ENCODE measurements at regions not wholly inside any gene's neighbourhood (a gene's known extent, or its start where the extent isn't known, plus 50 kb on each side); places are given as distances from the start of the nearest gene placed in this dataset.
A peak's percentile ranks its signal among the peaks of the same experiment; 100 is the strongest.

- H3K4me2 ChIP-seq (ENCODE audit: low read length), result peak overlapping the region; percentile 73
- H3F3A ChIP-seq (ENCODE audit: control insufficient read depth, insufficient read depth), result peaks cover 51% of the 10 kb centered on the region
- H3K27ac ChIP-seq (ENCODE audit: low read depth, low read length), result peak overlapping the region; percentile 98
- H4K20me1 ChIP-seq (ENCODE audit: control insufficient read depth, insufficient read depth, low read depth, low read length), result no peaks in the 10 kb centered on the region
- H3K4me1 ChIP-seq (ENCODE audit: control insufficient read depth, low read length), result peaks cover 100% of the 10 kb centered on the region
- TF ChIP-seq EZH2phosphoT487 (IDR thresholded peaks at IDR 0.05; ENCODE audit: borderline replicate concordance, low read length), result no peak
- TF ChIP-seq CTCF (IDR thresholded peaks at IDR 0.05; ENCODE audit: low read depth, low read length, poor library complexity, severe bottlenecking), result no peak
- H3K79me2 ChIP-seq (ENCODE audit: control insufficient read depth, low read length), result no peaks in the 10 kb centered on the region
- no peaks in the 10 kb centered on the region for H3K36me3 ChIP-seq (ENCODE audit: control insufficient read depth, low read length)
- no peaks in the 10 kb centered on the region for H3K27me3 ChIP-seq (ENCODE audit: control insufficient read depth, low read length)
- H3K9me2 ChIP-seq (replicated peaks; ENCODE audit: control insufficient read depth, low read length), result no peaks in the 10 kb centered on the region
- no peaks in the 10 kb centered on the region for H3K9me3 ChIP-seq (ENCODE audit: control insufficient read depth, insufficient read depth, low read length)
- peak overlapping the region; percentile 58 for H3K4me3 ChIP-seq (ENCODE audit: low read length)
Observed at GRCh38 chr2:43135583-43135982, 90.8 kb downstream of the ZFP36L2 start.

- H4K20me1 ChIP-seq (ENCODE audit: control insufficient read depth, insufficient read depth, low read depth, low read length), result no peaks in the 10 kb centered on the region
- H3K79me2 ChIP-seq (ENCODE audit: control insufficient read depth, low read length), result no peaks in the 10 kb centered on the region
- H3K9me2 ChIP-seq (replicated peaks; ENCODE audit: control insufficient read depth, low read length), result no peaks in the 10 kb centered on the region
- H3K4me3 ChIP-seq (ENCODE audit: low read length), result peak overlapping the region; percentile 56
- TF ChIP-seq CTCF (IDR thresholded peaks at IDR 0.05; ENCODE audit: low read depth, low read length, poor library complexity, severe bottlenecking) (no peak), EZH2phosphoT487 (IDR thresholded peaks at IDR 0.05; ENCODE audit: borderline replicate concordance, low read length) (no peak)
- no peaks in the 10 kb centered on the region for H3K9me3 ChIP-seq (ENCODE audit: control insufficient read depth, insufficient read depth, low read length)
- peak overlapping the region; percentile 98 for H3K27ac ChIP-seq (ENCODE audit: low read depth, low read length)
- peak overlapping the region; percentile 77 for H3K4me2 ChIP-seq (ENCODE audit: low read length)
- no peaks in the 10 kb centered on the region for H3K27me3 ChIP-seq (ENCODE audit: control insufficient read depth, low read length)
- no peaks in the 10 kb centered on the region for H3K36me3 ChIP-seq (ENCODE audit: control insufficient read depth, low read length)
- H3F3A ChIP-seq (ENCODE audit: control insufficient read depth, insufficient read depth), result peaks cover 54% of the 10 kb centered on the region
- H3K4me1 ChIP-seq (ENCODE audit: control insufficient read depth, low read length), result peaks cover 100% of the 10 kb centered on the region
Observed at GRCh38 chr2:43134571-43134889, 91.9 kb downstream of the ZFP36L2 start.

GRCh38 chr2:43133708-43134570, 92.5 kb downstream of the ZFP36L2 start:
- H4K20me1 ChIP-seq (ENCODE audit: control insufficient read depth, insufficient read depth, low read depth, low read length), result no peaks in the 10 kb centered on the region
- peaks cover 100% of the 10 kb centered on the region for H3K4me1 ChIP-seq (ENCODE audit: control insufficient read depth, low read length)
- H3F3A ChIP-seq (ENCODE audit: control insufficient read depth, insufficient read depth), result peaks cover 56% of the 10 kb centered on the region
- no peaks in the 10 kb centered on the region for H3K9me2 ChIP-seq (replicated peaks; ENCODE audit: control insufficient read depth, low read length)
- H3K36me3 ChIP-seq (ENCODE audit: control insufficient read depth, low read length), result no peaks in the 10 kb centered on the region
- no peaks in the 10 kb centered on the region for H3K27me3 ChIP-seq (ENCODE audit: control insufficient read depth, low read length)
- H3K4me3 ChIP-seq (ENCODE audit: low read length), result peak overlapping the region; percentile 56
- no peaks in the 10 kb centered on the region for H3K79me2 ChIP-seq (ENCODE audit: control insufficient read depth, low read length)
- H3K9me3 ChIP-seq (ENCODE audit: control insufficient read depth, insufficient read depth, low read length), result no peaks in the 10 kb centered on the region
- H3K27ac ChIP-seq (ENCODE audit: low read depth, low read length), result peak overlapping the region; percentile 98
- TF ChIP-seq EZH2phosphoT487 (IDR thresholded peaks at IDR 0.05; ENCODE audit: borderline replicate concordance, low read length) (no peak), CTCF (IDR thresholded peaks at IDR 0.05; ENCODE audit: low read depth, low read length, poor library complexity, severe bottlenecking) (peak; percentile 29)
- H3K4me2 ChIP-seq (ENCODE audit: low read length), result peak overlapping the region; percentile 77
